Endothelial cell of umbilical vein (primary cell): ENCODE measurements at regions not wholly inside any gene's neighbourhood (a gene's known extent, or its start where the extent isn't known, plus 50 kb on each side); places are given as distances from the start of the nearest gene placed in this dataset.

Source experiments
- CTCF ChIP-seq, 2 donors: IDR thresholded peaks; 1 replicate in 1 of 2; 2 replicates in 1 of 2; pipeline ENCODE4 v1.5.1; 2011; ENCODE audit warnings: low read length in 2 of 2, mild to moderate bottlenecking in 2 of 2, moderate library complexity in 2 of 2, control low read depth in 1 of 2, inconsistent platforms in 1 of 2, low read depth in 1 of 2; ENCODE audit not compliant: insufficient read depth in 1 of 2; ENCODE audit errors: extremely low read depth in 1 of 2
- EZH2 ChIP-seq: IDR thresholded peaks from 2 replicates; pipeline ENCODE4 v1.6.1; 2012; ENCODE audit warnings: borderline replicate concordance, low read depth, mild to moderate bottlenecking, moderate library complexity, low read length, inconsistent platforms; ENCODE audit not compliant: severe bottlenecking
- FOS ChIP-seq: IDR thresholded peaks from 2 replicates; pipeline ENCODE4 v1.6.1; 2011; ENCODE audit warnings: mild to moderate bottlenecking, low read length, moderate library complexity, borderline replicate concordance; ENCODE audit not compliant: insufficient read depth
- MAX ChIP-seq: IDR thresholded peaks from 2 replicates; pipeline ENCODE4 v1.6.1; 2011; ENCODE audit not compliant: insufficient read depth, insufficient read length
- MYC ChIP-seq: IDR thresholded peaks from one replicate; pipeline ENCODE4 v1.6.1; 2011; ENCODE audit warnings: mild to moderate bottlenecking, low read depth, low read length
- POLR2A ChIP-seq: IDR thresholded peaks from 2 replicates; pipeline ENCODE4 v1.6.1; 2012; ENCODE audit warnings: low read depth, mild to moderate bottlenecking, control low read depth, low read length

GRCh38 chr16:26261621-26262020 is 569.9 kb downstream of the HS3ST4 start:
- TF ChIP-seq POLR2A: no peak
- TF ChIP-seq CTCF (IDR thresholded peaks at IDR 0.05; ENCODE audit: extremely low read depth in 1 of 2, insufficient read depth in 1 of 2, low read depth in 1 of 2, low read length in 2 of 2): no peak
- no peak for TF ChIP-seq EZH2
- no peak for TF ChIP-seq MYC
- TF ChIP-seq MAX: no peak
- TF ChIP-seq FOS: no peak
